GM13977 (cell line): ENCODE measurements at regions not wholly inside any gene's neighbourhood (a gene's known extent, or its start where the extent isn't known, plus 50 kb on each side); places are given as distances from the start of the nearest gene placed in this dataset.

ENCODE experiments used
- DNase-seq: peaks from one replicate; pipeline ENCODE4 v3.0.0; 2012; ENCODE audit warnings: low spot score
- CTCF ChIP-seq: IDR thresholded peaks from 2 replicates; pipeline ENCODE4 v1.5.1; 2012; ENCODE audit warnings: mild to moderate bottlenecking, control low read depth; ENCODE audit not compliant: insufficient read depth; ENCODE audit errors: extremely low read depth, missing control alignments
- in situ Hi-C: fragments of 300-500 bp; cut with MboI; formaldehyde crosslinking; loops from one replicate; pipeline ENCODE4 v1.12.0; 2022; ENCODE audit warnings: low sequenced_read_pairs, low pct_unique_long_range_greater_than_20kb, mixed read lengths, inconsistent platforms; ENCODE audit not compliant: unreplicated experiment

- no peak for DNase-seq
- in situ Hi-C loops: no loop called here
- no peak for TF ChIP-seq CTCF
Observed at GRCh38 chr13:59447846-59448620, 715.7 kb downstream of the DIAPH3 start.

DNA sequence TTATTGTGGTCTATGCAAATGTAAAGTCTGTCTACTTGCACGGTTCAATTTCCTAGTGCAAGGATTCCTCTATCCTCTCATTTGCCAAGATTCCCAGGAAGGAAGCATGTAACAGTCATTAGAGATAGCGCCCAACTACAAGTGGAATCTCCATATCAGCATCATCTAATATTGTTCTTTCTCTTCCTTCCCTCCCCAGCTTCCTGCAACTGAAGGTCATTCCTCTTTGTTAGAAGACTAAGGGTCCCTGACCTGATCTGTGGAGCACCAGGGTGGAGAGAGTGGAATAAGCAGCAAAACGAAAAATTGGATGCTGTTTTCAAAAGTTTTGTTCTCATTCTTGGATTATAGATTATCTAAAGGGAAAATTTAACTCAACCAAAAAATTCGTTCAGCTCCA is 714.0 kb downstream of the DIAPH3 start:
- in situ Hi-C loops: no loop called here
- no peak for TF ChIP-seq CTCF
- no peak for DNase-seq

DNA sequence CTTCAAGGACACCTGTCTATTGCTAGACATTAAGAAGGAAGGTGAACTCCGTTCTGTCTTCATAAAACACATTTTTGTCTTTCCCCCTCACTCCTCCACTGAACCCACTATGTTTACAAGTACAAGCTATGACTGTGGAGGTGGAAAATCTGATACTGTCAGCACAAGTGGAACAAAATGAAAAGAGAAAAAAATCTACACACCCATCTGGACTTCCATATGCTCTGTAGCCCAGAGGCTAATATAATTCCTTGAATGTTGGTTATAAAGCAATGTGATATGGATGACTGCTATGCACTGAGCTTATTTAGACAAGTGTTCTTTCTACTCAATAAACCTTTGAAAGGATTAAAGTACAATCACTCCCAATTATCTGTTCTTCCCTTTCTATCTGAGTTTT is 713.5 kb downstream of the DIAPH3 start:
- DNase-seq: no peak
- in situ Hi-C loops: no loop called here
- no peak for TF ChIP-seq CTCF

GRCh38 chr13:59451236-59451635 is 712.5 kb downstream of the DIAPH3 start:
- no peak for TF ChIP-seq CTCF
- no peak for DNase-seq

DNA sequence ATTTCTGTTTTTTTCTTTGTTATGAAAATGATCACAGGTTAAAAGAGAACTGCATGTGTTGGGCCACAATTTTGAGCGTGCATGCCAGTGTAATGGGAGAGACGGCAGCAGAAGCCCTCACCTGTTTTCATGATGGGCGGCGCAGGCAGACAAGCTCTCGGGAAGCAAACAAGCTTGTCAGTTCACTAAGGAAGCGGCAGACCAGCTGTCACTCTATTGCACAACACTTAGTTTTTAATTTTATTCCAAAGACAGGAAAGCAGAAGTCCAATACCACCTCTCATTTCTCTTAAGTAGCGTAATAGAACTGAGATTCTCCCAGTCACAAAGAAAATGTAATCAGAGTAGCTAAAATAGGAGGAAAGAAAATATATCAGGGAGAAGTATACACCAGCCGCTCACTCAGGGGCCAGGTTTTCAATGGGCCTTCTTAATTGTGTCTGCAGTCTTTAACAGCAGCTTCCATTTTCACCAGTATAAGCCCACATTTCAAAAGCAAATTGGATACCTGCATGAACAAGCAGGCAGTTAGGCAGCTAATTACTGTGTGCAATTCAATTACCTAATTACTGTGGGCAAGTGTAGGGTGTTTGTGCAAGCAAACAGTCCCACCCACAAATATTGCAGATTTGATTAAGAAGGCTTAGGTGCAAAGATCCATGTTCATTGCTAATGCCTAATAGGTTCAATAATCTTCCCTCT is 711.4 kb downstream of the DIAPH3 start:
- DNase-seq: no peak
- TF ChIP-seq CTCF: no peak
- in situ Hi-C loops: no loop called here

More at GRCh38 chr13:59451236-59451635, 712.5 kb downstream of the DIAPH3 start:
- in situ Hi-C loops: no loop called here

DNA sequence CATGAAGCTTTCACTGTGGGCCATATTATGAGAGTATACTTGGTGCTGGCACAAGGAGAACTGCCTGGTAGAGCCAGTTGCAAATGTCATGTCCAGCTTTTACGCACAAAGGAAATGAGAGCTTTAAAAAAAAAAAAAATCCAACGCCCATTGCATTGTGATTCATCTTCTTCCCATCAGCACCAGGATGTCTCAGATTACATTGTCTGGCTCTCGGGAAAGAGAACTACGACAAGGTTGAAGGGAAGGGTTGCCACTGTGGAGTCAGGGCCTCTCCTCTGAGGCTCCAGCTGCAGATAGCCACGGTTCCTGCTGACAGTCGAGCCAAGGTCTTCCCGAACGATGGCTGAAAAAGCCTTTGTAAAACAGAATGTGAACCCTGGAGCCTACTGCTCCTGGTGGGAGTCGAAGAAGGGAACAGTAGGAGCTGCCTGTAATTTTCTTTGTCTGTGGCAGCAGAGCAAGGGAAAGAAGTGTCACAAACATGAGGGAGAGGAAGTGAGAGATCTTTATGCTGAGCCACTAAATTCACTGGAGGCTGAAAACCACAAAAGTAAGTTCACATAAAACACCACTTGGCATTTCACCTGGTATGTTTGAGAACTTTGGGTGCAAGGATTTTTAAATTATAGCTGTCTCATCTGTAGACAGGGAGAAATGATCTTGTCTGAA is 704.7 kb downstream of the DIAPH3 start:
- no peak for TF ChIP-seq CTCF
- in situ Hi-C loops: no loop called here
- DNase-seq: no peak
